ENCODE measurements at regions not wholly inside any gene's neighbourhood (a gene's known extent, or its start where the extent isn't known, plus 50 kb on each side); places are given as distances from the start of the nearest gene placed in this dataset.

DNA sequence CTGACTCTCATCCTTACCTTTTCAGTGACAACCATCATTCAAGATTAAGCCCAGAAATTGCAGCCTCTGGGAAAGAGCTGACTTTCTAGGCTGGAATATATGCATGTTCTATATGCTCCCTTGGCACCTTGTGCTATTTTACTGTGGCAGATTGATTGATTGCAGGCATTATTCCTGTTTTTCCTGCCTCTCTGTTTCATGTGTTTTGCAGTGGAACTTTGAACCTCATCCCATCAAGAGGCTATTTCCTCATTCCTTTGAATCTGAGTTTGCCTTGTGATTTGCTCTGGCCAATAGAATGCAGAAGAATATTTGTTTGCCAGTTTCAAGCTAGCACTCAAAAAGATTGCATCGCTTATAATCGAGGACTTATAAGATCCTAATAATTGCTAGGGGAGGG, 174.8 kb upstream of the DCN start:
- Histone ChIP-seq H3K4me3 (replicated peaks; ENCODE audit: low read depth, low read length) (no peak overlapping the region), H3K27me3 (replicated peaks; ENCODE audit: control insufficient read depth, insufficient read depth, low read length) (no peaks in the 10 kb centered on the region), H3K36me3 (ENCODE audit: control insufficient read depth, insufficient read depth, low read length) (no peaks in the 10 kb centered on the region)
- TF ChIP-seq, protein P1, sequence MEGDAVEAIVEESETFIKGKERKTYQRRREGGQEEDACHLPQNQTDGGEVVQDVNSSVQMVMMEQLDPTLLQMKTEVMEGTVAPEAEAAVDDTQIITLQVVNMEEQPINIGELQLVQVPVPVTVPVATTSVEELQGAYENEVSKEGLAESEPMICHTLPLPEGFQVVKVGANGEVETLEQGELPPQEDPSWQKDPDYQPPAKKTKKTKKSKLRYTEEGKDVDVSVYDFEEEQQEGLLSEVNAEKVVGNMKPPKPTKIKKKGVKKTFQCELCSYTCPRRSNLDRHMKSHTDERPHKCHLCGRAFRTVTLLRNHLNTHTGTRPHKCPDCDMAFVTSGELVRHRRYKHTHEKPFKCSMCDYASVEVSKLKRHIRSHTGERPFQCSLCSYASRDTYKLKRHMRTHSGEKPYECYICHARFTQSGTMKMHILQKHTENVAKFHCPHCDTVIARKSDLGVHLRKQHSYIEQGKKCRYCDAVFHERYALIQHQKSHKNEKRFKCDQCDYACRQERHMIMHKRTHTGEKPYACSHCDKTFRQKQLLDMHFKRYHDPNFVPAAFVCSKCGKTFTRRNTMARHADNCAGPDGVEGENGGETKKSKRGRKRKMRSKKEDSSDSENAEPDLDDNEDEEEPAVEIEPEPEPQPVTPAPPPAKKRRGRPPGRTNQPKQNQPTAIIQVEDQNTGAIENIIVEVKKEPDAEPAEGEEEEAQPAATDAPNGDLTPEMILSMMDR (IDR thresholded peaks at IDR 0.05; ENCODE audit: insufficient read depth, low read length, poor library complexity, severe bottlenecking) = no peak
- DNase-seq (ENCODE audit: extremely low read depth, insufficient read length) = no peak

DNA sequence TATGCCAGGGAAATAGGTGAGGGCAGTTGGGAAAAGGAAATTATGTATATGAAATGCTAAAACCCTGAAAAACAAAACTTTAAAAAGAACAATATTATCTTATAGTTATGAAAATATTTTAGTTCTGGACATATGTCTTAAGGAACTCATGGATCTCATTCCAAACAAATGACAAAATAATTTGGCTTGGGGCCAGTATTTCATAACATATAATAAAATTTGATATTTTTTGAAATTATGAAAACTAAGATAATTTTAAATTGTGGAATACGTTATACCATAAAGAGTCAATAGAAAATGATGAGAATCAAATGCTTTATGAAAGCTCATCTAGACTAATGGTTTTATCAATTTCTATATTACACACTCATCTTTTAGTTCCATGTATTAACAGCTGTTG, 173.8 kb upstream of the DCN start:
- Histone ChIP-seq H3K4me3 (replicated peaks; ENCODE audit: low read depth, low read length) (no peak overlapping the region), H3K27me3 (replicated peaks; ENCODE audit: control insufficient read depth, insufficient read depth, low read length) (no peaks in the 10 kb centered on the region), H3K36me3 (ENCODE audit: control insufficient read depth, insufficient read depth, low read length) (no peaks in the 10 kb centered on the region)
- DNase-seq (ENCODE audit: extremely low read depth, insufficient read length) = no peak
- TF ChIP-seq, protein P1 (IDR thresholded peaks at IDR 0.05; ENCODE audit: insufficient read depth, low read length, poor library complexity, severe bottlenecking) = no peak

DNA sequence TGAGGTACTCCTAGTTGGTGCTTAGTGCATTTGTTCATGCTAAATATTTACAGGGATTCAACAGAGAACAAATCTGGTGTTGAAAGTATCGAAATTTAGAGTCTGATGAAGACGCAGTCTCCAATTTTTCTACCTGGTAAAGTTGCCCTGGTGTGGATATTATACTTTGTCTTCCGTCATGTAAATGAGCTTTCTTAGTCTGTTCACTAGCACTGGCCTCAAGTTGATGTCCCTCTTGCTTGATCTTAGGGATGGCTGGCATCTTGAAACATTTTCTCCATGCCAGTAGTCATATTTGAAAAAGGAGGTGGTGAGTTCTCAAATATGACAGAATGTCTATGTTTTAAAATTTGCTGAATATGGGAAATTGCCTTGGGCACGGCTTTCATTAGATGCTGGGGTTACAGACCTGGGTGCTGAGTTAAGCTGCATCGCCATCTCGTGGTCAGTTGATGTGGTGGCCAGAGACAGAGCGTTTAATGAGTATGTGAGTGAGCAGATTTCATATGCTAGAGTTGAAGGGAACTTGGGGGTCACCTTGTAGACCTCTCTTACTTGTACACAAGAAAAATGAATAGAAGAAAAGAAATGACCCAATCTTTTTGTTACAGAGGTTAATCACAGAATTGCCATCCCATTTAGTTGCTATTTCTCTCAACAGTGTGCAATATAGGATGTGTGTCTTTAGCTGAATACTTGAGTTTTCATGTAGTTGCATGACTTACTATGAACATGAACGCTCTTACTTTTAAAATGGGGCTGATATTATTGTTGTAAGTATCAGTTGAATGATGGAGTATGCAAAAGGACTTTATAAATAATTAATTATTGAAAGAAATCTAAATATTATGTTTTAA, 172.8 kb upstream of the DCN start:
- Histone ChIP-seq H3K27me3 (replicated peaks; ENCODE audit: control insufficient read depth, insufficient read depth, low read length) (no peaks in the 10 kb centered on the region), H3K36me3 (ENCODE audit: control insufficient read depth, insufficient read depth, low read length) (no peaks in the 10 kb centered on the region), H3K4me3 (replicated peaks; ENCODE audit: low read depth, low read length) (no peak overlapping the region)
- TF ChIP-seq, protein P1 (IDR thresholded peaks at IDR 0.05; ENCODE audit: insufficient read depth, low read length, poor library complexity, severe bottlenecking) = peak; percentile 82
- no peak for DNase-seq (ENCODE audit: extremely low read depth, insufficient read length)

DNA sequence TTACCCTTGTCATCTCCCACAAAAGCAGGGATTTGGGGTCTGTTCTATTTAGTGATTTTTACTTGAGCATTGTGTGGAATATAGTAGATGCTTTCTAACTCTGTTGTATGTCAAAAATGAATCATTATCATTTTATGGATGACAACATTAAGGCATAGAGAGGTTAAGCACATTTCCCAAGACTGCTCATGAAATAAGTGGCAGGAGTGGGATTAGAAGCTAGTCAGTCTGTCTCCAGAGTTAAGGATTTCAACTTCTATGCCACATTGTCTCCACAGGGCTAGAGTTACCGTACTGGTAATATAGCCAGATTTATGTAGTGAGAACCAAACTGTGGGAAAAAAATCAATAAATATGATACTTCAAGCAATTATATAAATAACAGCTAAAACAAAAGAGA, 170.6 kb upstream of the DCN start:
- TF ChIP-seq, protein P1 (IDR thresholded peaks at IDR 0.05; ENCODE audit: insufficient read depth, low read length, poor library complexity, severe bottlenecking) = no peak
- no peak overlapping the region for H3K4me3 ChIP-seq (replicated peaks; ENCODE audit: low read depth, low read length)
- DNase-seq (ENCODE audit: extremely low read depth, insufficient read length) = no peak

DNA sequence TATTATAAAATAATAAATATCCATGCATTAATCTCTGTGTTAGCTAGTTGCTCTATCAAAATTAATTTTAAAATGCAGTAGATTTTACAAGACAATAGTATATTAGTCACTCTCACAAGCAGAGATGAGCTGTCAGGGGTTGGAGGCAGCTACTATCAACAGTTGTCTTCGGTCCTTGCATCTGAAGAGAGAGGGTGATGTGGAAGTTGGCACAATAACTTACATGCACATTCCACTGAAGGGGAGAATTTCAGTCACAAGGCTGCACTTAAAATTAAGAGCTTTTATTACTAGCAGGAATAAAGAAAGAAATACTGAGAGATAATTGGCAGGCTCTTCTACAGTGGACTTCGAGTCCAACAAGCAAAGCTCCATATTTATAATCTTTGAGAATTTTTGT, 166.9 kb upstream of the DCN start:
- Histone ChIP-seq H3K27me3 (replicated peaks; ENCODE audit: control insufficient read depth, insufficient read depth, low read length) (no peaks in the 10 kb centered on the region), H3K4me3 (replicated peaks; ENCODE audit: low read depth, low read length) (no peak overlapping the region), H3K36me3 (ENCODE audit: control insufficient read depth, insufficient read depth, low read length) (no peaks in the 10 kb centered on the region)
- DNase-seq (ENCODE audit: extremely low read depth, insufficient read length) = no peak
- TF ChIP-seq, protein P1 (IDR thresholded peaks at IDR 0.05; ENCODE audit: insufficient read depth, low read length, poor library complexity, severe bottlenecking) = no peak

More for the DNA sequence above, 170.6 kb upstream of the DCN start:
- Histone ChIP-seq H3K36me3 (ENCODE audit: control insufficient read depth, insufficient read depth, low read length) (no peaks in the 10 kb centered on the region), H3K27me3 (replicated peaks; ENCODE audit: control insufficient read depth, insufficient read depth, low read length) (no peaks in the 10 kb centered on the region)

Measured in GM06990 (cell line).